Fibroblast of skin of scalp (primary cell): ENCODE measurements at regions not wholly inside any gene's neighbourhood (a gene's known extent, or its start where the extent isn't known, plus 50 kb on each side); places are given as distances from the start of the nearest gene placed in this dataset.
"Not testable (repeated sequence)": the region's sequence is repeated elsewhere in the genome, so short reads cannot be mapped to it uniquely, and the experiment has no call there.

Experiments
- DNase-seq: peaks from one replicate; pipeline ENCODE4 v3.0.0-alpha.2; 2013

GRCh38 chr12:128015276-128015675 is 251.7 kb upstream of the TMEM132C start:
- no peak for DNase-seq

- peak; percentile 16 for DNase-seq
These were observed 248.9 kb upstream of the TMEM132C start for GRCh38 chr12:128018067-128018466.

DNA sequence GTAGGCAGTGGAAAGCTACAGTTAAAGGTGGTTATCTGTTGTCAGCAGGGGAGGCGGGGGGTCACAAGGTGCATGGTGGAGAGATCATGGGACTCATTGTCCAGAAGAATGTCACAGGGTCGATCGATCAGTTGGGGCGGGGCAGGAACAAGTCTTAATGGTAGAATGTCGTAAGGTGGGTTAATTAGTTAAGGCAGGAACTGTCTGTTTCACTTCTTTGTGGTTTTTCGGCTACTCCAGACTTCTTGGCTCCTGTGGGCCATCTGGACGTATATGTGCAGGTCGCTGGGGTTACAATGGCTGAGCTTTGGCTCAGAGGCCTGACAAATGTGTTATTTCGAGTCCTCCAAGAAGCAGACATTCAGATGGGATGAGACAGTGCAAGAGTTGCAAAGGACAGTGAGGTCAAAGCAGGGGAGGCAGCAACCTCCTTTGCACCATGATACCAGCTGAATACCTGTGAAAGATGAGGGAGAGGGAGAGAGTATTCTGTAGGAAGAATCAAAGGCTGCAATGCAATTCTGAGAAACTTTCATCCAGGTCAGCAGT is 246.9 kb upstream of the TMEM132C start:
- DNase-seq, result no peak

DNA sequence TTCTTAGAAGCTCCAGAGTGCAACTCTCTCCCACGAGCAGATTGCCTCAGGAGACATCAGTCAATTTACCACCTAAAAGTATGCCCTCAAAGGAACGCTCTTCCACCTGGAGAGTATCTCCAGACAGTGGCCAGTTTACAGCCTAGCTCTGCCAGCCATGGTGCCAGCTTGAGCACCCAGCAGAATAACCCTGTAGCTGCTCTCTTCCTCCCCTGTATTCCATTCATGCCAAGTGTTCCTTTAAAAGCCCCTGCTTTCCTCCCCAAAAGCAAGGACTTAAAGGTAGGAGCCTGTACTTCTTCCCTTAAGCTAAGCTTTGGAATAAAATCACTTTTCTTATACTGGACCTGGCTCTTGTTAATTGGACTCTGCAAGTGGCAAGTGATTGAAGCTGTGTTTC is 245.4 kb upstream of the TMEM132C start:
- DNase-seq, result no peak

DNA sequence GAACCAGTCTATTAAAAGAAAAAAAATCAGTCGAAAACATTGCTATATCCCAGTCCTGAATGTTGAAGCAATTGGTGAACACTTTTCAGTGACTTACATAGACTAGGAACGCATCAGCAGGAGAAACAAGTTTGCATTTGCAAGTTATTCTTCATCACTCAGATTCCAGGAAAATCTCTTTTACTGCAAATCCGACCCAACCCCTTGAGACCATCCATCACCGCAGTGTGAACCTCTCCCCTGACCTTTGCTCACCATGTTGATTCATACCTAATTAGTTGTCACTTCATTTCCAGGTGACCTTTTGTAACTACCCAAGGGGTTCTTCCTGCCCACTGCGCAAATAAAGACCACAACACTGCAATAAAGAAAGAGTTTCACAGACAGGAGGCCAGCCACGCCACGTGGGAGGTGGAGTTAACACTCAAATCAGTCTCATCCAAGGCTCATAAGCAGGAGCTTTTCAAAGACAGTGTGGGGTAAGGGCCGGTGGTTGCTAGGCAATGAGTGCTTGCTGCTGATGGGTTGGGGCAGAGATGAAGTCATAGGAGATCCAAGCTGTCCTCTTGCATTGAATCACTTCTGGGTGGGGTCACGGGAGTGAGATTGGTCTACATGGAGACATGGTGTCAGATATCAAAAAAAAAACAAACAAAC is 241.3 kb upstream of the TMEM132C start:
- peak; percentile 3 for DNase-seq

DNA sequence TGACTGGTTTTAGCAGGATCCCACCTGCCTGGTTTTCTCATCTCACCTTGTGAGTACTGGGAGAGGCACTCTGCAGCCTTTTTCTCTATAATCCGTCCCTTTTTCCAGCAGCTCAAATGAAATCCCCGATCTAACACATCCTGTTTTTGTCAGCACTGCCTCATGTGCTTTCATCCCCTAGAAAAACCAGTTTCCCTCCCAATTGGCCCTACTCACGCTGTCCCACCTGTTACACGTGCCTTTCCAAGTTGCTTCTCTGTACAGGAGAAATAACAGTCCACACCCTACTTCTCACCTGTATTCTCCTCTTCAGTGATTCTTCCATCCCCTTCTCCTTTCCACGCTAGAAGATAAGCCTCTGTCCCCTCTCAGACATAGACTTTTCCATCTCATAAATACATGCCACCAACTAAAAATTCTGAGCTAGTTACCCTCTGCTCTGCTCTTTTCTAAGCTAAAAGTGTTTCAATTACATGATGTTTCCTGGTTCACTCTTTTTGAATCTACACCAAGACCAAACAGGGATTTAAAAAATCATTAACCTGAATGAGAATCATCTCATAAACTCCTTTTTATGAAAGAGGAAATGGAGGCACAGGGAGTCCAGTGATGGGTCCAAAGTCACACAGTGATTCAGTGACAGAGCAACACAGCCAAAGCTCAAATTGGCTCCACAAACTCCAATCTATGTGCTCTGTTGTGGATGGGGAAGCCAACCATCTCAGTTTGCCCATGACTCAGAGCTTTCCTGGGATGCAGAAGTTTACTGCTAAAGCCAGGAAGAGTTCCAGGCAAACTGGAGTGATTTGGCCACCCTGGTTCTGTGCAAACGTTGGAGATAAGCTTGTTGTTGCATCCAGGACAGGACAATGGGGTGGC is 240.0 kb upstream of the TMEM132C start:
- no peak for DNase-seq

DNA sequence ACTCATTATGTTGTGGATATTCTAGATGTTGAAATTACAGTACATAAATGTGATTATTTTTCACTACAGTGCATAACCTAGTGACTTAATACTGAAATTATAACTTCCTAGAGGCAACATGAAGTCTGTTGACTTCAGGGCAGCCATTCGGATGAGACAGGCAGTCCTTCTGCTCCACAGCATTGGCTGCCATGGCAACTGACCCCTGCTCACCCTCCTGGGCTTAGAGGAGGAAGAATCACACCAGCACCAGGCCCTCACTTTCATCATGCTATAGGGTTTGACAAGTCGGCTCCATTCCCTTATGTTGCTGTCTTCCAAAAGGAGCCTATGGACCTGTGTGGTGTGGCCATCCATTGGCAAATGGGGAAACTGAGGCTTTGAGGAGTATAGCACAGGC is 233.5 kb upstream of the TMEM132C start:
- no peak for DNase-seq

DNA sequence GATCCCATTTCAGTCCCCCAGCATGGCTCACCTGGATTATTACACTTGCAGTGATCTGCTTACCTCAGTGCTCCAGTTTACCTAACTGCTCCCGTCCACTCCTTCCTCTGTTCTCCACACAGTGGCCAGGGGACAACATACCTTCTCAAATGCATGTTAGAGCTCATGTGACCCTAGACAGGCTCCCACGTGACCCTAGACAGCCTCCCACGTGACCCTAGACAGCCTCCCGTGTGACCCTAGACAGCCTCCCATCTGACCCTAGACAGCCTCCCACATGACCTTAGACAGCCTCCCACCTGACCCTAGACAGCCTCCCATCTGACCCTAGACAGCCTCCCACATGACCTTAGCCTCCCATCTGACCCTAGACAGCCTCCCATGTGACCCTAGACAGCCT is 226.0 kb upstream of the TMEM132C start:
- no peak for DNase-seq

DNA sequence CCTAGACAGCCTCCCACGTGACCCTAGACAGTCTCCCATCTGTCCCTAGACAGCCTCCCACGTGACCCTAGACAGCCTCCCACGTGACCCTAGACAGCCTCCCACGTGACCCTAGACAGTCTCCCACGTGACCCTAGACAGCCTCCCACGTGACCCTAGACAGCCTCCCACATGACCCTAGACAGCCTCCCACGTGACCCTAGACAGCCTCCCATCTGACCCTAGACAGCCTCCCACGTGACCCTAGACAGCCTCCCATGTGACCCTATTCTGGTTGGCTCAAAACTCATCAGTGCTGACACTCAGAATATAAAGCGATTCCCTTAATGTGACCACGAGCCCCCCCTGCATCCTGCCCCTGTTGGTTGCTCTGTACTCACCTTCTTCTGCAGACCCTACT is 224.7 kb upstream of the TMEM132C start:
- DNase-seq, result not testable (repeated sequence)

GRCh38 chr12:128042825-128043224 is 224.1 kb upstream of the TMEM132C start:
- DNase-seq, result no peak

GRCh38 chr12:128043317-128043716 is 223.7 kb upstream of the TMEM132C start:
- no peak for DNase-seq

DNA sequence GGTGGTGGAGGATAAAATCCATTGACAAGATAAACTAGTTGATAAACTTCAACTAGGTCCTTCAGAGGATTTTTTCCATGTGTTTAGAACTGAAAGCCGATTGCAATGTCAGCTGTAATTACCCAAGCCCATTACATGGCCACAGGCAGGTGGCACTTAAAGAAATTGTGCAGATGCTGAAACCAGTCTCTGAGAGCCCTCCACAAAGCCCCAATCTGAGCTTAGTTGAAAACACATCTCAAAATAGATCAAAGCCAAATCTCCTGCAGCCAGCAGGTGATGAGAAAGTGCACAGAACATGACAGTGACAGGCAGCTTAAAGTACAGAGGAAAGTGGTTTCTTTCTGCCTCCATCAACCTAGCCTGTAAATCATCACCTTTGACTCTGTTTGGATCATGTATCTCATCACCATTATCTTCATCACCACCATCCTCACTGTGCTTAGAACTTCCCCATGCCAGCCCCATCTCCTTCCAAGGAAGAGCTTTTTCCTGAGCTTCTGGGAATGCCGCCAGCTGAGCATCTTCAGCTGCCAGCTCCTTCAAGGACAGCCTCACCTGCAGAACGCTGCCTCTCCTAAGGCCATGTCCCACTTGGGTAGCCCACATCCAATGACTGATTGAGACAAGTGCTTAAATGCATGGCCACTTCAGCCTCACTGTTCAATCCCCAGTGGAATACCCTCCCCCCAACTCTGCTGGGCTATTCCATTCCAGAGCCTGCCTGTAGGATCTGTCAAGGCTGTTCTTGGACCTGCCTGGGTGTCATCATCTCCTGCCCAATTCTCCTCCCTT is 219.5 kb upstream of the TMEM132C start:
- DNase-seq, result no peak

GRCh38 chr12:128052331-128052730 is 214.6 kb upstream of the TMEM132C start:
- DNase-seq, result peak; percentile 24

- no peak for DNase-seq
These were observed 214.2 kb upstream of the TMEM132C start for GRCh38 chr12:128052777-128053176.

DNA sequence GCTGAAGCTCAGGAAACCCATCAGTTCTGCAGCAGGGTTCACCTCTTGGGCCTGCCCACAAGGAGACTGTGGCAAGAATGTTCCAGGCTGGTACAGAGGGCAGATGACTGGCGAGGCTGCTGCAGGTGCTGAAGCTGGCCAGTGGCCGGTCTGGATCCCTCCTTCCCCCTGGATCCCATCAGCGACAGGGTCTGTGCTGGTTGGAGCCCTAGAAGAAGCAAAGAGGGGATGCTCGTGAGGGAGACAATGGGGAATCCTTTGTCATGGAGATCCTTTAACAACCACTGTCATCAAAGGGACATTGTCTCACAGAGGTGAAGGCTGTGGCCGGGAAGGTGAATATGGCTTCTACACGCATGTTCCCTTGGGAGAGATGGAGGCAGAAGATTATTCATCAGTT is 211.4 kb upstream of the TMEM132C start:
- DNase-seq, result no peak

DNA sequence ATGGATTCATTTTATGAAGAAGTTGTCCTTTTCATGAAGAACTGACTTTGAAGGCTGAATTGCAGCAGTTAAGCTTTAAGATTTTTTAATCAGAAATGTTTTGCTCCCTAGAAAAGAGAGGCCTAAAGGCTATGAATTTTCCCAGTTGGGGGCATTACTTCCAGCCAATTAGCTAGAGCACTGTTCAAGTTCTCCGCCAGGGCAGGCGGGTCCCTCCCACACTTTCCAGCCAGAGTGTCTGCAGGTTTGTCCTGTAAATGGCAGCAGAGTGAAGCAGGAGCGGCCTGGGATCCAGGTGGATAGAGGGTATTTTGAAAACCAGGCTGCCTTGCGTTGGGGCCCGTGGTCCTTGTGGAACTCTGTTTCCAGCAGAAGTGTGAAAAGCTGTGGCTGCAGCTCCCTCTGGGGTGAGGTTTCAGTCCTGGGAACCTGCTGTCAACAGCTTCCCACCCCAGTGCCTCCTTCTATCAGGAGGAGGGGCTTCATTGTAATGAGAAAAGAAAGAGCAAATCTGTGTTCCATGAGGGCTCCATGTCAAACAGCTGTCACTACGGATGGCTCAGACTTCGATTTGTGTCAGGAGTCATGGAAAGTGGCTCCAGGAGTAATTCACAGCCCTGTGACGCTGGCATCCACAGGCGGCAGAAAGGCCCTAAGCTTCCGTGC is 210.7 kb upstream of the TMEM132C start:
- DNase-seq, result no peak

DNA sequence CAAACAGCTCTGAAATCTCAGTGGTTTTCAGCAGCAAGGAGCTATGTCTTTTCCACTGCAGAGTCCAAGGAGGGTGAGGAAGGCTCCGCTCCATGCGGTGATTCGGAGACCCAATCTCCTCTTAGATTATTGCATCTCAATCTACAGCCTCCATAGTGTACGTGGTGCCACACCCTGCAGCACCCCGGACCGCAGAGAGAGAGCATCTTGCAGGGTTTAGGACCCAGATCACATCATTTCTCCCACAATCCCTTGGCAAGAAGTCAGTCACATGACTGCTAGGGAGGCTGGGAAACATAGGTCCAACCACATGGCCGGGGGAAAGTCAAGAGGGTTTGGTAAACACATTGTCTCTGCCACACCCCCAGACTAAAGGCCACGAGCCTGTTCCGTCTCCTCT is 209.4 kb upstream of the TMEM132C start:
- no peak for DNase-seq

DNA sequence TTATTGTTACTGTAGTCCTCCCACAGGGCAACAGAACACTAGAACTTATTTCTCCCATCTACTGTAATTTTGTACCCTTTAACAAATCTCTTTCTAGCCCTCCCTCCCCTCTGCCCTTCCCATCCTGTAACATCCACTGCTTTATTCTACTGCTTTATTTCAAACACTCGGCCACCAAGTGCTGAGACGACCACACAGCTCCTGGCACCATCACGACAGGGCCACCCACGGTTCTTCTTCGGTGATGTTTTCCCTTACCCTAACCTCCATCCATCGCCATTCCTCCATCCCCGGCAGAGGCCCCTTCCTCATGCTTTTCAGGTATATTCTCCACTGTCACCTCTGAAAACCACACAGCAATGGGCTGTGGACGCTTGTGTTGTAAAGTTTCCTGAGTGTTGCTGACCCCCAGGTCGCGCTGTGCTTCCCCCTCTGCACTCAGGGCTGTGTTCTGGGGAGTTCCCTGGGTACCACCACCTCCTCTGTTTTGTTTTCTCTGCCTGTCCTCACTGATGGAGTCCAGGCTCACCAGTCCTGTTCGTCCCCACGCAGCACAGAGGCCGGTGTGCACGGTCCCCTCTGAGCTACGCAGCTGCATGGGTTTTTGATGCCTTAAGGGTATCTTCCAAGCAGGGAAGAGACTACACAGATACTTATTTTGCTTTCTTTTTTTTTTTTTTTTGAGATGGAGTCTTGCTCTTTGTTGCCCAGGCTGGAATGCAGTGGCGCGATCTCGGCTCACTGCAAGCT is 207.2 kb upstream of the TMEM132C start:
- no peak for DNase-seq

GRCh38 chr12:128068211-128068610 is 198.8 kb upstream of the TMEM132C start:
- DNase-seq, result no peak

GRCh38 chr12:128069359-128069997 is 197.5 kb upstream of the TMEM132C start:
- DNase-seq, result peak; percentile 67

DNA sequence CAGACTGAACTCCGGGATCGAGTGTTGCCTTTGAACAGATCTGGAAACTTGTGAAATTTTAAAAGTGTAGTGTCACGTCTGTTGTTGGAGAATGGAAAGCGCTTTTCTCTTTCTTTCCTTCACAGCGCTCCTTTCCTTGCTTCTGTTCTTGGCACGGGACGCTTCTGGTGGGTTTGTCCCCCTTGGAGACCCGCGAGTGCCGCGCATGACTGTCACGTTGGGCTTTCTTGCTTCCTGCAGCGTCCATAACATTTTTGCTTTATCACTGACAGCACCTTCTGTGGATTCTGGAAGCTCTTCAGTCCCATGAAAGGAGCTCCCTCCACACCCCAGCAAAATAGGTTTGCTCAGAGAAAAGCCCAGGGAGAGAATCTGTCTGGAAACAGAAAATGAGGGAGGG is 193.0 kb upstream of the TMEM132C start:
- DNase-seq, result no peak
